RWPE2 (cell line): ENCODE measurements at regions not wholly inside any gene's neighbourhood (a gene's known extent, or its start where the extent isn't known, plus 50 kb on each side); places are given as distances from the start of the nearest gene placed in this dataset.
A peak's percentile ranks its signal among the peaks of the same experiment; 100 is the strongest.

Source experiments
- ATAC-seq: fragments of 200-7000 bp; cut with Tn5 transposase; 3 replicates; pipeline ENCODE4 v1.9.1; 2021; ENCODE audit warnings: low read depth
- DNase-seq: peaks from one replicate; pipeline ENCODE4 v3.0.0-alpha.2; 2020; ENCODE audit warnings: low spot score
- H3K27ac ChIP-seq: fragments of 450-650 bp; 2 replicates; pipeline ENCODE4 v1.5.1; 2017; ENCODE audit warnings: mild to moderate bottlenecking; ENCODE audit not compliant: poor library complexity, severe bottlenecking
- H3K27me3 ChIP-seq: fragments of 250-450 bp; sonication (Bioruptor Pico); 2 replicates; pipeline ENCODE4 v1.5.1; 2021; ENCODE audit warnings: mild to moderate bottlenecking, moderate library complexity; ENCODE audit not compliant: insufficient read depth, poor library complexity, severe bottlenecking
- H3K36me3 ChIP-seq: fragments of 250-450 bp; sonication (Bioruptor Pico); 2 replicates; pipeline ENCODE4 v1.5.1; 2020; ENCODE audit warnings: low read depth, mild to moderate bottlenecking, moderate library complexity
- H3K4me1 ChIP-seq: fragments of 250-450 bp; sonication (Bioruptor Pico); 2 replicates; pipeline ENCODE4 v1.5.1; 2021; ENCODE audit warnings: mild to moderate bottlenecking, moderate library complexity; ENCODE audit not compliant: insufficient read depth, poor library complexity, severe bottlenecking
- H3K4me3 ChIP-seq: fragments of 250-450 bp; sonication (Bioruptor Pico); 2 replicates; pipeline ENCODE4 v1.5.1; 2021; ENCODE audit warnings: mild to moderate bottlenecking, moderate library complexity; ENCODE audit not compliant: severe bottlenecking
- H3K9me3 ChIP-seq: fragments of 250-450 bp; sonication (Bioruptor Pico); 2 replicates; pipeline ENCODE4 v1.5.1; 2021; ENCODE audit warnings: mild to moderate bottlenecking, moderate library complexity; ENCODE audit not compliant: severe bottlenecking
- TF ChIP-seq, protein P1 (sequence below): fragments of 450-650 bp; IDR thresholded peaks from one replicate; pipeline ENCODE4 v1.5.1; 2017; ENCODE audit warnings: mild to moderate bottlenecking, moderate library complexity; ENCODE audit not compliant: poor library complexity, severe bottlenecking

DNA sequence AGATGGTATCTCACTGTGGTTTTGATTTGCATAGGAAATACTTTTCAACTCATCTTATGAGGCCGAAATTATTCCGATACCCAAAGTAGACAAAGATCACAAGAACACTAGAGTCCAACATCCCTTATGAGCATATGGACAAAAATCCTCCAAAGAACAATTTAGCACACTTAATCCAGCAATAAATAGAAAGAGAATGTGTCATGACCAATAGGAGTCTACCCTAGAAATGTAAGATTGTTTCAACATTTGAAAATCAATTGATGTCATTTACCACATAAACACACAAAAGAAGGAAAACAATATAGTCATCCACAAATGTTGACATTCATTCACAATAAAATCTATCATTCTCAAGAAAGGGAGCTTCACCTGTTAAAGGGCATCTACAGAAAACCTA, 307.8 kb upstream of the SMIM21 start:
- no peak overlapping the region for H3K27ac ChIP-seq
- DNase-seq (no peak), ATAC-seq (no peak)
- H3K27me3 ChIP-seq = no peaks in the 10 kb centered on the region
- no peak overlapping the region for H3K4me3 ChIP-seq
- H3K36me3 ChIP-seq = no peaks in the 10 kb centered on the region
- H3K4me1 ChIP-seq = no peaks in the 10 kb centered on the region
- no peaks in the 10 kb centered on the region for H3K9me3 ChIP-seq
- TF ChIP-seq, protein P1, sequence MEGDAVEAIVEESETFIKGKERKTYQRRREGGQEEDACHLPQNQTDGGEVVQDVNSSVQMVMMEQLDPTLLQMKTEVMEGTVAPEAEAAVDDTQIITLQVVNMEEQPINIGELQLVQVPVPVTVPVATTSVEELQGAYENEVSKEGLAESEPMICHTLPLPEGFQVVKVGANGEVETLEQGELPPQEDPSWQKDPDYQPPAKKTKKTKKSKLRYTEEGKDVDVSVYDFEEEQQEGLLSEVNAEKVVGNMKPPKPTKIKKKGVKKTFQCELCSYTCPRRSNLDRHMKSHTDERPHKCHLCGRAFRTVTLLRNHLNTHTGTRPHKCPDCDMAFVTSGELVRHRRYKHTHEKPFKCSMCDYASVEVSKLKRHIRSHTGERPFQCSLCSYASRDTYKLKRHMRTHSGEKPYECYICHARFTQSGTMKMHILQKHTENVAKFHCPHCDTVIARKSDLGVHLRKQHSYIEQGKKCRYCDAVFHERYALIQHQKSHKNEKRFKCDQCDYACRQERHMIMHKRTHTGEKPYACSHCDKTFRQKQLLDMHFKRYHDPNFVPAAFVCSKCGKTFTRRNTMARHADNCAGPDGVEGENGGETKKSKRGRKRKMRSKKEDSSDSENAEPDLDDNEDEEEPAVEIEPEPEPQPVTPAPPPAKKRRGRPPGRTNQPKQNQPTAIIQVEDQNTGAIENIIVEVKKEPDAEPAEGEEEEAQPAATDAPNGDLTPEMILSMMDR = no peak

DNA sequence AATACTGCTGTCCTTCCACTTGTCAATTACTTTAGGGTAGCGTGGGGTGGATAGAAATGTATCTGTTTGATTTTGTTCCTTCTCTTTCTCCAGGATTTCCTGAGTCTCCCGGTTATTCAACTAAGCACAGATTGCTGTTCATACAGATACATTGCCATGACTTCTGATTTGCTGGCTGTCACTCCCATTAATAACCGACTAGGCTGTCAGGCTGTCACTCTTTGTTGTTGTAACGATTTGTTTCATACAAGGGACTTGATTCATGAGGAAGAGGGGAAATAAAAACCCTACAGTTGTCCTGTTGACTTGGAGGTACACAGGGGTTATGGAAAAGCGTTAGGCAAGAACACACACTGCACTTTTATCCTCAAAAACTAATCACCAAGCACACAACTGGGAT, 302.7 kb upstream of the SMIM21 start:
- DNase-seq (no peak), ATAC-seq (no peak)
- no peaks in the 10 kb centered on the region for H3K27me3 ChIP-seq
- no peak overlapping the region for H3K4me3 ChIP-seq
- no peaks in the 10 kb centered on the region for H3K9me3 ChIP-seq
- no peak overlapping the region for H3K27ac ChIP-seq
- TF ChIP-seq, protein P1 = no peak
- no peaks in the 10 kb centered on the region for H3K36me3 ChIP-seq
- no peaks in the 10 kb centered on the region for H3K4me1 ChIP-seq

DNA sequence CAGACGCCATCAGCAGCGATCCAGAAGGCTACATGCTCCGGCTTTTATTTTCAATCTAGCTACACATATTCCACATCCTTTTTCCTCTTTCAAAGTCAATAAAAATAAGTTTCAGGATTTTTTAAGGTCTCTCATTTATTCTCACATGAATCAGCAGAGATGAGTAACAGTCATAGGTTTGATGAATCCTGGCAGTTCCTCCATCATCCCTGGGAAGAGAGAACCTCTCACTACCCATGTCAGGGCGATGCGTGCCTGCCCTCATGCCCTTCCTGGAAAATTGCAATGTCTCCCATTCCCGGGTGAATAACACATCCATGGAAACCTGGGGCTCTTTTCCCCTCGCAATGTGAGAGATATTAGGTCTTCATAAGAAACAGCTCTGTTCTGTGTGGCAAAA, 301.1 kb upstream of the SMIM21 start:
- TF ChIP-seq, protein P1 = no peak
- no peaks in the 10 kb centered on the region for H3K36me3 ChIP-seq
- ATAC-seq (no peak), DNase-seq (no peak)
- H3K9me3 ChIP-seq = no peaks in the 10 kb centered on the region
- no peak overlapping the region for H3K27ac ChIP-seq
- H3K27me3 ChIP-seq = no peaks in the 10 kb centered on the region
- no peaks in the 10 kb centered on the region for H3K4me1 ChIP-seq
- no peak overlapping the region for H3K4me3 ChIP-seq

DNA sequence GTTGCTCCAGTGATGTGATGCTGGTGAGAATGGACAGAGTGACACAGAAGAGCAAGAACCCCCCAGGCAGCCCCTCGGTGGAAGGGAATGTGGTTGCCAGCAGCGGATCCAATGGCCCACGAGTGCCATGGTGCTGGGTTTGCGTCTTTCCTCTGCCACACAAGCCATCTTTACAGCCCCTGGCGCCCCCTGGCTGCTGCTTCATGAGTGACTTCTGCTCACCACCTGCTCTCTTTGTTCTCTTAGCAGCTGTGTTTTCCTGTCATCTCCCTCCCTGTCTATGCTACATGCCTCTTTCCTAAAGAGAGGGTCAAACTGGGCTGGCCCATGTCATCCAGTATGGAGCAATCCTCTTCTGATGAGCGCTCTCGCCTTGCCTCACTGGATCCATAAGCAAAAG, 300.0 kb upstream of the SMIM21 start:
- Histone ChIP-seq H3K9me3 (no peaks in the 10 kb centered on the region), H3K4me1 (no peaks in the 10 kb centered on the region), H3K27ac (no peak overlapping the region), H3K4me3 (no peak overlapping the region), H3K36me3 (no peaks in the 10 kb centered on the region), H3K27me3 (no peaks in the 10 kb centered on the region)
- ATAC-seq (no peak), DNase-seq (no peak)
- TF ChIP-seq, protein P1 = peak; percentile 20

DNA sequence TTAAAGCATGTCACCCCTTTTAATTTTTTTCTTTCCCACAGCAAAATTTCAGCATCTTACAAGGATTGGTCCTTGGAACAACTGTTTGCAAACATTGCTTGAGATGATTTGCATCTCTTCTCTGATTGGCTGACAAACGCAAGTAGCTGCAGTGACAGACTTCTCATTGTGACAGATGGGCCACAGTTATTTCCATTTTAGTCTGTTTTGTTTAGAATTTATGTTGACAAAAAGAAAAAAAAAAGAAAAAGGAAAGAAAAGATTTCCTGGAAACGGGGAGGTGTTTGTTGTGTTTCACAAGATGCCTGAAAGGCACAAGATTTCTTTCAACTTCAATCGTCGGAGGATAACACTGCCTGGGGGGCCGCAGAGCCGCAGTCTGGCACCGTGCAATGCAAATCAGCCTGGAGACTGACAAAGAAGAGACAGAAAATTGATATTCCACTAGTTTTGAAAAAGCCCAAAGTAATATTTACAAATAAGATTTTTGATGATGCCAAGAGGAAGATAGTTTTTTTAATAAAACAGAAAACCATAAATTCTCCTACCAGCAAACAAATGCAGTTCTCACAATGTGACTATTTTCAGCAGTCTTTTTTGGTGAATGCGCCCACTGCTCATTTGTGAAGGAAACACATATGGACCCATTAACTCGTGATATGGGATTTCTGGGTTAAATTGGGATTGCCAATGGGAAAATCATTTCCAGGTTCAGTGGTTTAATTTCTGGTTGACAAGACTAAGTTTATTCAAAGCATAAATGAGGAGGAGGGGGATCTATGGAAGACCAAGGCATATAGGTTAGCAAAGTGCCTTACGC, 296.2 kb upstream of the SMIM21 start:
- TF ChIP-seq, protein P1 = no peak
- Histone ChIP-seq H3K4me3 (no peak overlapping the region), H3K36me3 (no peaks in the 10 kb centered on the region), H3K4me1 (no peaks in the 10 kb centered on the region), H3K9me3 (no peaks in the 10 kb centered on the region), H3K27me3 (no peaks in the 10 kb centered on the region), H3K27ac (no peak overlapping the region)
- DNase-seq (no peak), ATAC-seq (no peak)
